ENCODE measurements at regions not wholly inside any gene's neighbourhood (a gene's known extent, or its start where the extent isn't known, plus 50 kb on each side); places are given as distances from the start of the nearest gene placed in this dataset.
"Not testable (repeated sequence)": the region's sequence is repeated elsewhere in the genome, so short reads cannot be mapped to it uniquely, and the experiment has no call there.

DNA sequence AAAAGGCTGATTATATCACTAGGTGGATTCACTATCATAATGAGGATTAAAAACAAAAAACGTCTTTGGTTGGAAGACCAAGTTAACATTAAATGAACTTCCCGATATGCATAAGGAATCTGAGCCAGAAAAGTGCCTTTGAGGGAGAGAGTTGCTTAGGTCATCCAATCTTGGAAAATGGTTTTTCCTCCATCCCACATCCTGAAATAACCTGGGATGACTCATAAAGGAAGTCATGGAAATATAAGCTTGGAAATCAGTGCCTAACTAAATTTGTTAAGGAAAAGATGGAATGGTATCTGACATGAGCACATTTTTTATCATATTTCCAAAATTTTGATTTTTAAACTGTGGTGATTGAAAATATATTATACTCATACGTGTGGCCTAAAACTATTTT lies 66.0 kb downstream of the KBTBD8 start:
- H3K4me3 ChIP-seq (ENCODE audit: low read depth in 1 of 2, low read length in 2 of 2), result no peak overlapping the region
- H3K36me3 ChIP-seq (ENCODE audit: insufficient read depth, low read length), result no peaks in the 10 kb centered on the region
- H3K4me1 ChIP-seq (ENCODE audit: insufficient read depth, low read length), result no peaks in the 10 kb centered on the region
- no peak overlapping the region for H3K9ac ChIP-seq (ENCODE audit: low read length)
- no peaks in the 10 kb centered on the region for H3K9me3 ChIP-seq (ENCODE audit: low read length)
- H3K27me3 ChIP-seq (ENCODE audit: control insufficient read depth in 1 of 2, insufficient read depth in 2 of 2, low read length in 2 of 2), result no peaks in the 10 kb centered on the region
- no peak overlapping the region for H3K27ac ChIP-seq (ENCODE audit: low read depth, low read length)

DNA sequence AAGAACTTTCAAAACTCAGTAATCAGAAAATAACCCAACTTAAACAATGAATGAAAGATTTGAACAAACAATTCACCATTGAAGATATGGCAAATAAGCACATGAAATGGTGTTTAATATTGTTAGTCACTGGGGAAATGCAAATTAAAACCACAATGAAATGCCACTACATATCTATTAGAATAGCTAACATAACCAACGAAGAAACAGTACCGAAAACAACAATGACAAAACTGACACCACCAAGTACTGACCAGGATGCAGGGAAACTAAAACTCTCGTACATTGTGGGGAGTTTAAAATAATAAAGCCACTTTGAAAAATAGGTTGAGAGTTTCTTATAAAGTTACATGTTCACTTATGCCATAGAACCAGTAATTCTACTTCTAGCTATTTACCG lies 69.1 kb downstream of the KBTBD8 start:
- Histone ChIP-seq H3K27ac (ENCODE audit: low read depth, low read length) (no peak overlapping the region), H3K9me3 (ENCODE audit: low read length) (no peaks in the 10 kb centered on the region), H3K4me1 (ENCODE audit: insufficient read depth, low read length) (no peaks in the 10 kb centered on the region), H3K9ac (ENCODE audit: low read length) (no peak overlapping the region), H3K36me3 (ENCODE audit: insufficient read depth, low read length) (no peaks in the 10 kb centered on the region), H3K27me3 (ENCODE audit: control insufficient read depth in 1 of 2, insufficient read depth in 2 of 2, low read length in 2 of 2) (no peaks in the 10 kb centered on the region), H3K4me3 (ENCODE audit: low read depth in 1 of 2, low read length in 2 of 2) (no peak overlapping the region)

DNA sequence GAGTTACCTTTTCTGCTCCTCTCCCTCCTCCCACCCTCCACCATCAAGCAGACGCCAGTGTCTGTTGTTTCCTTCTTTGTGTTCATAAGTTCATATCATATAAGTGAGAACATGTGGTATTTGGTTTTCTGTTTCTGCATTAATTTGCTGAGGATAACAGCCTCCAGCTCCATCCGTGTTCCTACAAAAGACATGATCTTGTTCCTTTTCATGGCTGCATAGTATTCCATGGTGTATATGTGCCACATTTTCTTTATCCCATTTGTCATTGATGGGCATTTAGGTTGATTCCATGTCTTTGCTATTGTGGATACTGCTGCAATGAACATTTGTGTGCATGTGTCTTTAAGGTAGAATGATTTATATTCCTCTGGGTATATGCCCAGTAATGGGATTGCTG lies 74.5 kb downstream of the KBTBD8 start:
- not testable (repeated sequence) for H3K27me3 ChIP-seq (ENCODE audit: control insufficient read depth in 1 of 2, insufficient read depth in 2 of 2, low read length in 2 of 2); H3K27ac ChIP-seq (ENCODE audit: low read depth, low read length); H3K9ac ChIP-seq (ENCODE audit: low read length); H3K4me1 ChIP-seq (ENCODE audit: insufficient read depth, low read length); H3K9me3 ChIP-seq (ENCODE audit: low read length); H3K36me3 ChIP-seq (ENCODE audit: insufficient read depth, low read length); H3K4me3 ChIP-seq (ENCODE audit: low read depth in 1 of 2, low read length in 2 of 2)

DNA sequence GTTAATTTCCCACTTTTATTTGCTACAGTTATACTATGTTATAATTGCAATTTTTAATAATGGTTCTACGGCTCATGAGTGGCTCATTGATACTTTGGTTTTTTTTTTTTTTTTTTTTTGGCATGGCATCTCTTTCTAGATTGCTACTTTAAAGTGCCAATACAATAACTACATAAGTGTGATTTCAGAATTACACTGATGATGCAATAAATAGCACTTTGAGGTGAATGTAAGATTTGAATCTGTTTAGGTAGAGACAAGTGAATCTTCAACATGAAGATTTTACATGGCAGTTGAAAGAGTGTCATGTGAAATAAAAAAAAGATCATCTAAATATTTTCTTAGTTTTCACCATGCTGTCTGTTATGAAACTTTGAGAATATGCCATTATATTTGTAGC lies 75.7 kb downstream of the KBTBD8 start:
- Histone ChIP-seq H3K36me3 (ENCODE audit: insufficient read depth, low read length) (no peaks in the 10 kb centered on the region), H3K27me3 (ENCODE audit: control insufficient read depth in 1 of 2, insufficient read depth in 2 of 2, low read length in 2 of 2) (no peaks in the 10 kb centered on the region), H3K4me3 (ENCODE audit: low read depth in 1 of 2, low read length in 2 of 2) (no peak overlapping the region), H3K9me3 (ENCODE audit: low read length) (no peaks in the 10 kb centered on the region), H3K9ac (ENCODE audit: low read length) (no peak overlapping the region), H3K27ac (ENCODE audit: low read depth, low read length) (no peak overlapping the region), H3K4me1 (ENCODE audit: insufficient read depth, low read length) (no peaks in the 10 kb centered on the region)

DNA sequence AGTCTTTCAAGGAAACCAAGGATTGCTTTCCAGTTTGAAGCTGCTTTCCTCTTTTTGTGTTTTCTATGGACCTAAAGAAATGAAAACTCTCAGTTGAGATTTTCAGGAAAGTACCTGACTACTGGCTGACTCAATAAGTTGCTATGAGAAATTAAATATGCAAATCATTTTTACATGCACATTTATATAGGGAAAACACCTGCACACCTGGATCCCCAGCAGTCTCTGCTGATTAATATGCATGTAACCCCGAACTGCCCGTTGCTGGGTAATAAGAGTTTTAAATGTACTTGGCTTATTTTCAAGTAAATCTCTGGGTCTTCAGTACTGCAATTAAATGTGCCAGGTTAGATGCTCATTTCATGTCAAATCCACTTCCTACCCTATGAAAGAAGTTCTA lies 77.2 kb downstream of the KBTBD8 start:
- H3K4me3 ChIP-seq (ENCODE audit: low read depth in 1 of 2, low read length in 2 of 2), result no peak overlapping the region
- H3K27ac ChIP-seq (ENCODE audit: low read depth, low read length), result no peak overlapping the region
- no peak overlapping the region for H3K9ac ChIP-seq (ENCODE audit: low read length)
- H3K9me3 ChIP-seq (ENCODE audit: low read length), result no peaks in the 10 kb centered on the region
- no peaks in the 10 kb centered on the region for H3K4me1 ChIP-seq (ENCODE audit: insufficient read depth, low read length)
- no peaks in the 10 kb centered on the region for H3K27me3 ChIP-seq (ENCODE audit: control insufficient read depth in 1 of 2, insufficient read depth in 2 of 2, low read length in 2 of 2)
- no peaks in the 10 kb centered on the region for H3K36me3 ChIP-seq (ENCODE audit: insufficient read depth, low read length)

DNA sequence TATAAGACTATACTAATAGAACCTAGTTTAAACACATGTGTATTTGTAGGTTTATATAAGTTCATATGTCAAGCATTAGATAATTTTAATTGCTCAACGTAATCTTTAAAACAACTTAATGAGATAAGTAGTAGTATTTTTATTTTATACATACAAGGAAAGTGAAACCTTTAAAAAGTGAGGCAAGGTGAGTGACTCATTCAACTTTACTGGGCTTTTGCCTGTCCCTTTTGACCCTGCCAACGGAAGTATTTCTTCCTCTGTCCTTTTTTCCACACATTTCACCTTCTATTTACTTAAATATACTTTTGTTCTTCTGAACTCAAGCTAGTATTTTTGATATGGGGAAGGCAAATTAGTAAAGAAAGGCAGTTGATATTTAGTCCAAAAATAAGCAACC lies 78.5 kb downstream of the KBTBD8 start:
- Histone ChIP-seq H3K27me3 (ENCODE audit: control insufficient read depth in 1 of 2, insufficient read depth in 2 of 2, low read length in 2 of 2) (no peaks in the 10 kb centered on the region), H3K9me3 (ENCODE audit: low read length) (no peaks in the 10 kb centered on the region), H3K9ac (ENCODE audit: low read length) (no peak overlapping the region), H3K4me3 (ENCODE audit: low read depth in 1 of 2, low read length in 2 of 2) (no peak overlapping the region), H3K4me1 (ENCODE audit: insufficient read depth, low read length) (no peaks in the 10 kb centered on the region), H3K36me3 (ENCODE audit: insufficient read depth, low read length) (no peaks in the 10 kb centered on the region), H3K27ac (ENCODE audit: low read depth, low read length) (no peak overlapping the region)

DNA sequence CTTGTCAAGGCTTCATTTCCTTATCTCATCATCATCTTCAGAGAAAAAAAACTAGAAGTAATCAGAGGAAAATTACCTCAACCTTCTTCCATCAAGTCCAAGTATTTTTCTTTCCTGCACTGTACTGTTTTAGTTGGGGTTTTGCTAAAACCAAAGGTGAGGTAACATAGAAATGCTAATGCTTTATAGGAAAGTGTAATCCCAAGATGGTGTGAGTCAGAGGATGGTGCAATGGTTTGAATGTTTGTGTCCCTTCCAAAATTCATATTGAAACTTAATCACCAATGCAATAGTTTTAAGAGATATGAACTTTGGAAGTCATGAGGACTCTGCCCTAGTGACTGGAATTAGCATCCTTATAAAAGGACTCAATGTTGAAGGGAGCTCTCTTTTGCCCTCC lies 79.5 kb downstream of the KBTBD8 start:
- no peak overlapping the region for H3K4me3 ChIP-seq (ENCODE audit: low read depth in 1 of 2, low read length in 2 of 2)
- H3K9ac ChIP-seq (ENCODE audit: low read length), result no peak overlapping the region
- no peaks in the 10 kb centered on the region for H3K27me3 ChIP-seq (ENCODE audit: control insufficient read depth in 1 of 2, insufficient read depth in 2 of 2, low read length in 2 of 2)
- H3K36me3 ChIP-seq (ENCODE audit: insufficient read depth, low read length), result no peaks in the 10 kb centered on the region
- H3K27ac ChIP-seq (ENCODE audit: low read depth, low read length), result no peak overlapping the region
- H3K4me1 ChIP-seq (ENCODE audit: insufficient read depth, low read length), result no peaks in the 10 kb centered on the region
- H3K9me3 ChIP-seq (ENCODE audit: low read length), result no peaks in the 10 kb centered on the region

DNA sequence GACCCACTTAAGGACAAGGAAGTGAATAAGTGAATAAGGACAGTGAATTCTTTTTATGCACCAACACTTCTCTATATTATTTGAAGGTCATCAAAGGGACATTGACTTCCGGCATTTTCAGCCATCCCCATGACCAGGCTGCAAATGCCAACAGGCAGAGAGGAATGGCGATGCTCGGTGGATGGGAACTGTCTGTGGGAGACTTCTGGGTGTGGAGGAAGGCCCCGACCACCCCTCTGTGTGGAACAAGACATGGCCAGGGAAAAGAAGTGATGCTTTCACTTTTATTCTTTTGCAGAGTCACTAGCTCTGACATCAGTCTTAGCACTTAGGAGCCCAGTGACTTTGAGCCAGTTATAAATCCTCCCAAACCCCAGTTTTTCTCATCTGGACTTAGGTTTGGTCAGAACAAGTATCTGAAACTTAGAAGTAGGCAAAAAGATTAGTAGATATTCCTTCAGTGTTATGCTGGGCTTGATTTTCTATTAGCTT lies 84.5 kb downstream of the KBTBD8 start:
- H3K27ac ChIP-seq (ENCODE audit: low read depth, low read length), result no peak overlapping the region

DNA sequence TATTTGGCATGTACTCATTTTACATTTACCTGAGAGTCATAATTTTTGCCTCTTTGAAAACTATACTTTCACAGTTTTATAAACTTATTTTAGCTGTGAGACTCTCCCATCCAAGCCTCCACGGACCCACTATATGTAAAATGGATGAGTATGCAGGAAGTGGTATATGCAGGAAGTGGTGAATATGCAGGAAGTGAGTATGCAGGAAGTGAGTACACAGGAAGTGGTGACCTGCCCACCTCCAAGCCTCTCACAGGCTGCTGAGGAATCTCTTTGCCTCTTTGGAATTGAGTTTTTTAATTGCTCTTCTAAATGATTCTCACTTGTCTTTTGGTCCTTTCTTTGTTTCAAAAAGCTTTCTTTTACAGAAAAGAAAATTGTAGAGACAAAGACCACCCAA lies 85.2 kb downstream of the KBTBD8 start:
- no peak overlapping the region for H3K9ac ChIP-seq (ENCODE audit: low read length)
- no peaks in the 10 kb centered on the region for H3K36me3 ChIP-seq (ENCODE audit: insufficient read depth, low read length)
- H3K4me1 ChIP-seq (ENCODE audit: insufficient read depth, low read length), result no peaks in the 10 kb centered on the region
- H3K27ac ChIP-seq (ENCODE audit: low read depth, low read length), result no peak overlapping the region
- no peaks in the 10 kb centered on the region for H3K27me3 ChIP-seq (ENCODE audit: control insufficient read depth in 1 of 2, insufficient read depth in 2 of 2, low read length in 2 of 2)
- H3K9me3 ChIP-seq (ENCODE audit: low read length), result no peaks in the 10 kb centered on the region
- no peak overlapping the region for H3K4me3 ChIP-seq (ENCODE audit: low read depth in 1 of 2, low read length in 2 of 2)

More for the DNA sequence above, 84.5 kb downstream of the KBTBD8 start:
- Histone ChIP-seq H3K9me3 (ENCODE audit: low read length) (no peaks in the 10 kb centered on the region), H3K9ac (ENCODE audit: low read length) (no peak overlapping the region), H3K36me3 (ENCODE audit: insufficient read depth, low read length) (no peaks in the 10 kb centered on the region), H3K4me3 (ENCODE audit: low read depth in 1 of 2, low read length in 2 of 2) (no peak overlapping the region), H3K27me3 (ENCODE audit: control insufficient read depth in 1 of 2, insufficient read depth in 2 of 2, low read length in 2 of 2) (no peaks in the 10 kb centered on the region), H3K4me1 (ENCODE audit: insufficient read depth, low read length) (no peaks in the 10 kb centered on the region)

DNA sequence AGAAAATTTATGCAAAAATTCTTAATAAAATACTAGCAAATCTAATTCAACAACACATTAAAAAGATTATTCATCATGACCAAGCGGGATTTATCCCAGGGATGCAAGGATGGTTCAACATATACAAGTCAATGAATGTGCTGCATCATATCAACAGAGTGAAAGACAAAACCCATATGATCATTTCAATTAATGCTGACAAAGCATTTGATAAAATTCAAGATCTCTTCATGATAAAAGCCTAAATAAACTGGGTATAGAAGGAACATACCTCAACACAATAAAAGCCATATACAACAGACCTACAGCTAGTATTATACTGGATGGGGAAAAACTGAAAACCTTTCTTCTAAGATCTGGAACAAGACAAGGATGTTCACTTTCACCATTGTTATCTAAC lies 89.7 kb downstream of the KBTBD8 start:
- Histone ChIP-seq H3K36me3 (ENCODE audit: insufficient read depth, low read length) (no peaks in the 10 kb centered on the region), H3K4me3 (ENCODE audit: low read depth in 1 of 2, low read length in 2 of 2) (no peak overlapping the region), H3K27me3 (ENCODE audit: control insufficient read depth in 1 of 2, insufficient read depth in 2 of 2, low read length in 2 of 2) (no peaks in the 10 kb centered on the region), H3K9ac (ENCODE audit: low read length) (no peak overlapping the region), H3K9me3 (ENCODE audit: low read length) (no peaks in the 10 kb centered on the region), H3K27ac (ENCODE audit: low read depth, low read length) (no peak overlapping the region), H3K4me1 (ENCODE audit: insufficient read depth, low read length) (no peaks in the 10 kb centered on the region)

DNA sequence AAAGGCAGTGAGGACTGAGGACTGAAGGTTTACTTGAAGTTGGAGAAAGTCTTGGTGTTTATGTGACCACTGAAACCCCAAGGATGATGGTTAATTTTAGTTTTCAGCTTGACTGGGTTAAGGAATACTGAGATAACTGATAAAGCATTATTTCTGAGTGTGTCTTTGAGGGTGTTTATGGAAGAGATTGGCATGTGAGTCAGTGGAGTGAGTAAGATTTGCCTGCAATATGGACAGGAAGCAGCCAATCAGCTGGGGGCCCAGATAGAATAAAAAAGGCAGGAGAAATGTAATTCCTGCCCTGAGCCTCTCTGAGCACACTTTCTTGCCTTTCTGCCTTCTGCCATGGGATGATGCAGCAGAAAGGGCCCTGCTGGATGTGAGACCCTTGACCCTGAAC lies 92.4 kb downstream of the KBTBD8 start:
- no peaks in the 10 kb centered on the region for H3K36me3 ChIP-seq (ENCODE audit: insufficient read depth, low read length)
- peaks cover 23% of the 10 kb centered on the region for H3K4me1 ChIP-seq (ENCODE audit: insufficient read depth, low read length)
- no peak overlapping the region for H3K9ac ChIP-seq (ENCODE audit: low read length)
- no peaks in the 10 kb centered on the region for H3K9me3 ChIP-seq (ENCODE audit: low read length)
- H3K27ac ChIP-seq (ENCODE audit: low read depth, low read length), result no peak overlapping the region
- no peak overlapping the region for H3K4me3 ChIP-seq (ENCODE audit: low read depth in 1 of 2, low read length in 2 of 2)
- no peaks in the 10 kb centered on the region for H3K27me3 ChIP-seq (ENCODE audit: control insufficient read depth in 1 of 2, insufficient read depth in 2 of 2, low read length in 2 of 2)

DNA sequence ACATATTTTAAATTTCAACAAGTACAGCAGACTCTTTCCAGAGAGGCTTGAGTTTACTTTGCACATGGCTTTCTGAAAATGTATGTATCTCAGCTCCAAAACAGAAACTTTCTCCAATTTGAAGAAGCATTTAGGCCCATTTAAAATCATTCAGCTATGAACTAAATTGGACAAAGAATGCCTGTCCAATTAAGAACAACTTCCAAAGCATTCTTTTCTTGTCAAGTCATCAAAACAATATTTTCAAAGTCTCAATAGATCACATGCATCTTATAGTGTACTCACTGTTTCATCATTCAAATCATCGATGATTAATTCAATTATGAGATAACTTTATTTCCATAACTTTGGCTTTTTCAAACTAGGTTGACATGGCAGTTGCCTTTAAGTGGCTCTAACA lies 95.2 kb downstream of the KBTBD8 start:
- H3K9ac ChIP-seq (ENCODE audit: low read length), result no peak overlapping the region
- H3K4me1 ChIP-seq (ENCODE audit: insufficient read depth, low read length), result peaks cover 39% of the 10 kb centered on the region
- H3K36me3 ChIP-seq (ENCODE audit: insufficient read depth, low read length), result no peaks in the 10 kb centered on the region
- H3K9me3 ChIP-seq (ENCODE audit: low read length), result no peaks in the 10 kb centered on the region
- no peak overlapping the region for H3K4me3 ChIP-seq (ENCODE audit: low read depth in 1 of 2, low read length in 2 of 2)
- H3K27me3 ChIP-seq (ENCODE audit: control insufficient read depth in 1 of 2, insufficient read depth in 2 of 2, low read length in 2 of 2), result no peaks in the 10 kb centered on the region
- no peak overlapping the region for H3K27ac ChIP-seq (ENCODE audit: low read depth, low read length)
